Osteoblast (primary cell): ENCODE measurements at regions not wholly inside any gene's neighbourhood (a gene's known extent, or its start where the extent isn't known, plus 50 kb on each side); places are given as distances from the start of the nearest gene placed in this dataset.

ENCODE experiments used
- DNase-seq: peaks from one replicate; pipeline ENCODE4 v3.0.0; 2011; ENCODE audit warnings: low spot score, mixed read lengths; ENCODE audit not compliant: insufficient read length; ENCODE audit errors: missing footprints
- H2AFZ ChIP-seq: 2 replicates; pipeline ENCODE4 v1.6.0; 2011; ENCODE audit warnings: mild to moderate bottlenecking, low read length
- H3K27ac ChIP-seq: 2 replicates; pipeline ENCODE4 v1.5.1; 2011; ENCODE audit warnings: mild to moderate bottlenecking, low read depth, low read length, moderate library complexity
- H3K27me3 ChIP-seq: 2 replicates; pipeline ENCODE4 v1.6.0; 2012; ENCODE audit warnings: mild to moderate bottlenecking, control low read depth, inconsistent platforms, low read length, moderate library complexity; ENCODE audit not compliant: insufficient read depth
- H3K36me3 ChIP-seq: 2 replicates; pipeline ENCODE4 v1.5.1; 2011; ENCODE audit warnings: mild to moderate bottlenecking, low read length, control low read depth, moderate library complexity; ENCODE audit not compliant: insufficient read depth
- H3K4me1 ChIP-seq: 2 replicates; pipeline ENCODE4 v1.5.1; 2011; ENCODE audit warnings: mild to moderate bottlenecking, low read length, control low read depth, moderate library complexity; ENCODE audit not compliant: insufficient read depth
- H3K4me2 ChIP-seq: 2 replicates; pipeline ENCODE4 v1.6.0; 2011; ENCODE audit warnings: mild to moderate bottlenecking, low read length; ENCODE audit not compliant: insufficient read depth
- H3K4me3 ChIP-seq: fragments of 200-600 bp; sonication (generic); 3 replicates; pipeline ENCODE4 v1.5.1; 2012; ENCODE audit warnings: mild to moderate bottlenecking, low read length, inconsistent platforms; ENCODE audit not compliant: insufficient read depth
- H3K79me2 ChIP-seq: 2 replicates; pipeline ENCODE4 v1.6.0; 2012; ENCODE audit warnings: mild to moderate bottlenecking, low read length, control low read depth, inconsistent platforms; ENCODE audit not compliant: insufficient read depth
- H3K9me3 ChIP-seq: 2 replicates; pipeline ENCODE4 v1.5.1; 2011; ENCODE audit warnings: low read depth, low read length, control low read depth
- H4K20me1 ChIP-seq: 2 replicates; pipeline ENCODE4 v1.6.0; 2012; ENCODE audit warnings: mild to moderate bottlenecking, low read length, control low read depth; ENCODE audit not compliant: insufficient read depth
- TF ChIP-seq, protein P1 (sequence below): IDR thresholded peaks from 2 replicates; pipeline ENCODE4 v1.5.1; 2011; ENCODE audit warnings: mild to moderate bottlenecking, low read depth, low read length, moderate library complexity; ENCODE audit errors: extremely low read depth

DNA sequence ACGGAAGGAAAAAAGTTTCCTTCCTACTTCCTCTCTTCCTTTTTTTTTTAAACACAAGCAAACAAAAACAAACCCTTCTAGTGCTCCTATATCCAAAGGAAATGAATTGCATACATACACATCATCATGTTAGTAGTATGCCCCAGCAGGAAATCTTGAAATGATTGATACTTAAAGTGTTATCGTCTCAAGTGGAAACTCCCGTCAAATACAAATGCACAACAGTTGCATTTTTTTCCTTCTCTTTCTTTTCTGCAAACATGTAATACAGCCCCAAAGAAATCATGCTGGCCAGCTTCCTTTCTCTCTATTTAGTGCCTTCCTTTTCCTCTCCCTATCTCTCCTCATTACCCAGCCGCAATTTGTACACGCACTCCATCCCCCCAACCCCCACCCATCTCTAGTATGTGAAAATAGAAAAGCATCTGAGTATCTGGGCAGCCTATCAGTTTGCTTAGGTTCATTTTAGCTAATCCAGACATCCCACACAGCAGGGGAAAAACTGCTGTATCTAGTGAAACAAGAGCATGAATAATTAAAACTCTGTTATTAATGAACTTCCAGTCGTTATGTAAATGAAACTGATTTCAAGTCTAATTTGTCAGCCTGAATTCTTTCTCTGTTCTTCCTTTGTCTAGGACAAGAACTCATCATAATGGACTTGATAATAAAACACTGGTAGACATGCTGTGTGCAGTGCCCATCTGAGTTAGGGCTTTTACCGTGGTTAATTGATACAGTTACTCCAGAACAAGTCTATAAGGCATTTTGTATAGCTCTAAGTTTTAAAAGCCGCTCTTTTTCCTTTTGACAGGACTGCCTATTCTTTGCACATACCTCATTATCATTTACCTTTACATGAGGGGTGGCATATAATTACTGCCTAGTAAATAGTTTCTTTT lies 336.5 kb upstream of the ADGRL2 start:
- no peaks in the 10 kb centered on the region for H3K79me2 ChIP-seq
- H3K36me3 ChIP-seq: no peaks in the 10 kb centered on the region
- H4K20me1 ChIP-seq: no peaks in the 10 kb centered on the region
- no peak overlapping the region for H3K27ac ChIP-seq
- no peak overlapping the region for H3K4me3 ChIP-seq
- H3K4me1 ChIP-seq: no peaks in the 10 kb centered on the region
- H3K9me3 ChIP-seq: no peaks in the 10 kb centered on the region
- DNase-seq: no peak
- TF ChIP-seq, protein P1, sequence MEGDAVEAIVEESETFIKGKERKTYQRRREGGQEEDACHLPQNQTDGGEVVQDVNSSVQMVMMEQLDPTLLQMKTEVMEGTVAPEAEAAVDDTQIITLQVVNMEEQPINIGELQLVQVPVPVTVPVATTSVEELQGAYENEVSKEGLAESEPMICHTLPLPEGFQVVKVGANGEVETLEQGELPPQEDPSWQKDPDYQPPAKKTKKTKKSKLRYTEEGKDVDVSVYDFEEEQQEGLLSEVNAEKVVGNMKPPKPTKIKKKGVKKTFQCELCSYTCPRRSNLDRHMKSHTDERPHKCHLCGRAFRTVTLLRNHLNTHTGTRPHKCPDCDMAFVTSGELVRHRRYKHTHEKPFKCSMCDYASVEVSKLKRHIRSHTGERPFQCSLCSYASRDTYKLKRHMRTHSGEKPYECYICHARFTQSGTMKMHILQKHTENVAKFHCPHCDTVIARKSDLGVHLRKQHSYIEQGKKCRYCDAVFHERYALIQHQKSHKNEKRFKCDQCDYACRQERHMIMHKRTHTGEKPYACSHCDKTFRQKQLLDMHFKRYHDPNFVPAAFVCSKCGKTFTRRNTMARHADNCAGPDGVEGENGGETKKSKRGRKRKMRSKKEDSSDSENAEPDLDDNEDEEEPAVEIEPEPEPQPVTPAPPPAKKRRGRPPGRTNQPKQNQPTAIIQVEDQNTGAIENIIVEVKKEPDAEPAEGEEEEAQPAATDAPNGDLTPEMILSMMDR: no peak
- no peak overlapping the region for H2AFZ ChIP-seq
- H3K27me3 ChIP-seq: no peaks in the 10 kb centered on the region
- no peak overlapping the region for H3K4me2 ChIP-seq

DNA sequence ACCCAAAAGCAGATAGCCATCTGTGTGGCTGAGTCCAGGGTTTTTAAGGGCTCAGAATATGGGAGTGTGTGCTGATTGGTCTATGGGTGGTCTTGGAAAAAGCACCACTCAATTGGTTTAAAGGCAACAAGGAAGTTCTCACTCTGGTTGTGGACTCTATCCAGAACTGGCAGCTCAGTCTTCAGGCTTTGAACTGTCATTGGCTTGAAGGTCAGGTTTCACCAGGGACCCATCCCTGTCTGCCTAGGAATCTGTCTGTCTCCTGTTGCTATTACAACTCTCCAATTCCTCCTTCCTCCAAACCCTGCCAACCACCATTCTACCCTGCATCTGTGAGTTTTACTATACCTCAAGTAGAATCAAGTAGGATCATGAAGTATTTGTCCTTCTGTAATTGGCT lies 341.7 kb upstream of the ADGRL2 start:
- Histone ChIP-seq H4K20me1 (no peaks in the 10 kb centered on the region), H3K27ac (no peak overlapping the region), H3K36me3 (no peaks in the 10 kb centered on the region), H3K4me1 (no peaks in the 10 kb centered on the region), H3K4me3 (no peak overlapping the region), H3K27me3 (no peaks in the 10 kb centered on the region), H3K9me3 (no peaks in the 10 kb centered on the region), H3K4me2 (no peak overlapping the region), H3K79me2 (no peaks in the 10 kb centered on the region), H2AFZ (no peak overlapping the region)
- DNase-seq: no peak
- TF ChIP-seq, protein P1: no peak

DNA sequence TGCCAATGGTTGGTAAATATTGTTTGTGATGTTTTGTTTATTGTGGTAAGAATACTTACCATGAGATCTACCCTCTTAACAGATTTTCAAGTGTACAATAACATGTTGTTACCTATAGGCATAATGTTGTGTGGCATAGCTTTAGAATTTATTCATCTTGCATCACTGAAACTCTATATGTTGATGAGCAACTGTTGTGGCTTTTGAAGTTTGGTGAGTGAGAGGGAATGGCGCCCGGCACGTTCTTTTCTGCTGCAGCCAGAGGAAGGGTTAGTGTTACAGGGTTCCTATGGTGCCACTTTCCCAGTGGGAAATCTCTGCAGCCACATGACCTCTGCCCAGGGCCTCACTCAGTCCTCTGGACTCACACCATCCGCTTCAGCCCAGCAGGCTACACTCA lies 342.5 kb upstream of the ADGRL2 start:
- Histone ChIP-seq H3K79me2 (no peaks in the 10 kb centered on the region), H3K27ac (no peak overlapping the region), H4K20me1 (no peaks in the 10 kb centered on the region), H3K27me3 (no peaks in the 10 kb centered on the region), H3K9me3 (no peaks in the 10 kb centered on the region), H2AFZ (no peak overlapping the region), H3K4me3 (no peak overlapping the region), H3K4me2 (no peak overlapping the region), H3K4me1 (no peaks in the 10 kb centered on the region), H3K36me3 (no peaks in the 10 kb centered on the region)
- TF ChIP-seq, protein P1: no peak
- peak; percentile 39 for DNase-seq

DNA sequence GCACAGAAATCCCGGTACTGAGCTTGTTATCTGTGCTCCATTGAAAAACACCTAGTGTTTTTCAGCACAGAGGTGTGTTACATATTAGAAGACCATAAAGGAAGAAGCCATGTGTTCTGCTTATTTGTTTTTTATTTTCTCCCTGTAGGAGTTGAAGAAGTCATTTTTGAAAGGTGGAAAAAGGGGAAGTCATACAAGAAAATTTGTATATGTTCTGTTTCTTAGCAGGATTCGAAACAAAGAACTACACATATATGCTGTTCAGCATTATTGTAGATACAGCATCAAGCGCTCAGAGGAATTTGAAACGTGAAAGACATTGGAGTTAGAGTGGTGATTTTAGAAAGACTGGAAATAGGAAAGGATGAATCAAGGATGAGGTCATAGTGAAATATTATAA lies 345.3 kb upstream of the ADGRL2 start:
- H3K27ac ChIP-seq: no peak overlapping the region
- no peak for DNase-seq
- H3K4me1 ChIP-seq: no peaks in the 10 kb centered on the region
- H2AFZ ChIP-seq: no peak overlapping the region
- no peaks in the 10 kb centered on the region for H3K27me3 ChIP-seq
- H3K4me3 ChIP-seq: no peak overlapping the region
- H3K36me3 ChIP-seq: no peaks in the 10 kb centered on the region
- TF ChIP-seq, protein P1: no peak
- H4K20me1 ChIP-seq: no peaks in the 10 kb centered on the region
- no peaks in the 10 kb centered on the region for H3K9me3 ChIP-seq
- no peak overlapping the region for H3K4me2 ChIP-seq
- no peaks in the 10 kb centered on the region for H3K79me2 ChIP-seq
